ENCODE measurements at regions not wholly inside any gene's neighbourhood (a gene's known extent, or its start where the extent isn't known, plus 50 kb on each side); places are given as distances from the start of the nearest gene placed in this dataset.

- peak in 24 of 51 donors; percentile 11 to 62 (median 32) for DNase-seq
These were observed 56.0 kb upstream of the BTRC start for GRCh38 chr10:101297901-101298486.

- DNase-seq, result no peak
These were observed 54.8 kb upstream of the BTRC start for GRCh38 chr10:101299211-101299610.

GRCh38 chr10:101301111-101301731, 52.7 kb upstream of the BTRC start:
- DNase-seq, result peak in 6 of 51 donors; percentile 3 to 16 (median 8)

- DNase-seq, result peak in 2 of 51 donors; percentile 12 to 68
These were observed 50.8 kb upstream of the BTRC start for GRCh38 chr10:101303087-101303703.
